Loucy (cell line): ENCODE measurements at regions not wholly inside any gene's neighbourhood (a gene's known extent, or its start where the extent isn't known, plus 50 kb on each side); places are given as distances from the start of the nearest gene placed in this dataset.

Source experiments
- CTCF ChIP-seq: fragments of 200-600 bp; sonication (generic); conservative IDR thresholded peaks from 2 replicates; pipeline ENCODE4 v1.5.1; 2014; ENCODE audit warnings: mild to moderate bottlenecking, antibody characterized with exemption, low read length
- EZH2phosphoT487 ChIP-seq: fragments of 200-600 bp; IDR thresholded peaks from 2 replicates; pipeline ENCODE4 v1.6.1; 2018; ENCODE audit warnings: antibody characterized with exemption, mild to moderate bottlenecking, moderate library complexity, borderline replicate concordance

- TF ChIP-seq CTCF, result no peak
- no peak for TF ChIP-seq EZH2phosphoT487
Measured at GRCh38 chr5:57601996-57602395, 119.4 kb upstream of the ACTBL2 start.
